HEK293 (cell line): ENCODE measurements at regions not wholly inside any gene's neighbourhood (a gene's known extent, or its start where the extent isn't known, plus 50 kb on each side); places are given as distances from the start of the nearest gene placed in this dataset.

ENCODE experiments used
- CTCF ChIA-PET: fragments of 350-600 bp; formaldehyde crosslinking; extraction: SDS; loops from one replicate; lab custom pipeline; 2021; ENCODE audit warnings: antibody characterized with exemption; lab: Yijun Ruan, JAX
- POLR2A ChIA-PET: fragments of 300-600 bp; formaldehyde crosslinking; extraction: SDS; loops from one replicate; lab custom pipeline; 2020; ENCODE audit warnings: antibody characterized with exemption, inconsistent platforms; lab: Yijun Ruan, JAX
- H3K27ac ChIP-seq: fragments of 200-500 bp; sonication (Bioruptor generic); 2 replicates; pipeline ENCODE4 v1.5.1; 2014; ENCODE audit warnings: low read depth, low read length, control low read depth, inconsistent platforms; ENCODE audit errors: extremely low read depth
- H3K36me3 ChIP-seq, 2 experiments: fragments of 200-500 bp in 1 of 2; sonication (Bioruptor generic) in 1 of 2; 1 replicate in 1 of 2; 2 replicates in 1 of 2; pipeline ENCODE4 v1.5.1; 2014 to 2017; ENCODE audit warnings: inconsistent platforms in 2 of 2, low read length in 2 of 2; ENCODE audit not compliant: control insufficient read depth in 2 of 2, insufficient read depth in 1 of 2
- H3K4me1 ChIP-seq: fragments of 200-500 bp; sonication (Bioruptor generic); 2 replicates; pipeline ENCODE4 v1.5.1; 2014; ENCODE audit warnings: mild to moderate bottlenecking, low read length, inconsistent platforms; ENCODE audit not compliant: control insufficient read depth, insufficient read depth
- H3K4me3 ChIP-seq: 2 replicates; pipeline ENCODE4 v1.5.1; 2011; ENCODE audit warnings: low read depth, mild to moderate bottlenecking, control low read depth, low read length, moderate library complexity
- H3K9me3 ChIP-seq: fragments of 200-500 bp; sonication (Bioruptor generic); 2 replicates; pipeline ENCODE4 v1.5.1; 2014; ENCODE audit warnings: low read depth, low read length, inconsistent platforms; ENCODE audit not compliant: control insufficient read depth, insufficient read depth
- PRDM2 ChIP-seq: fragments of 450-650 bp; formaldehyde crosslinking; IDR thresholded peaks from 2 replicates; pipeline ENCODE4 v1.5.1; 2016; ENCODE audit warnings: missing biosample characterization, missing genetic modification characterization, borderline replicate concordance
- ZBTB11 ChIP-seq: fragments of 450-650 bp; formaldehyde crosslinking; conservative IDR thresholded peaks from 2 replicates; pipeline ENCODE4 v1.5.1; 2016; ENCODE audit warnings: low read depth, missing biosample characterization, missing genetic modification characterization
- ZBTB7A ChIP-seq: fragments of 450-650 bp; formaldehyde crosslinking; IDR thresholded peaks from 2 replicates; pipeline ENCODE4 v1.5.1; 2016; ENCODE audit warnings: low read depth, missing biosample characterization, missing genetic modification characterization
- ZNF10 ChIP-seq: fragments of 450-650 bp; formaldehyde crosslinking; IDR thresholded peaks from 2 replicates; pipeline ENCODE4 v1.5.1; 2017; ENCODE audit warnings: missing biosample characterization, missing genetic modification characterization
- ZNF114 ChIP-seq: fragments of 450-650 bp; formaldehyde crosslinking; IDR thresholded peaks from 2 replicates; pipeline ENCODE4 v1.5.0; 2017; ENCODE audit warnings: missing biosample characterization, missing genetic modification characterization
- ZNF140 ChIP-seq: fragments of 450-650 bp; formaldehyde crosslinking; IDR thresholded peaks from 2 replicates; pipeline ENCODE4 v1.5.1; 2016; ENCODE audit warnings: missing biosample characterization, missing genetic modification characterization
- ZNF26 ChIP-seq: fragments of 450-650 bp; formaldehyde crosslinking; IDR thresholded peaks from 2 replicates; pipeline ENCODE4 v1.5.1; 2016; ENCODE audit warnings: missing biosample characterization, missing genetic modification characterization
- ZNF280D ChIP-seq: fragments of 450-650 bp; formaldehyde crosslinking; IDR thresholded peaks from 2 replicates; pipeline ENCODE4 v1.5.1; 2016; ENCODE audit warnings: missing biosample characterization, missing genetic modification characterization
- ZNF354C ChIP-seq: fragments of 450-650 bp; formaldehyde crosslinking; IDR thresholded peaks from 2 replicates; pipeline ENCODE4 v1.5.1; 2016; ENCODE audit warnings: missing biosample characterization, missing genetic modification characterization, low read depth, borderline replicate concordance
- ZNF37A ChIP-seq: fragments of 450-650 bp; IDR thresholded peaks from 2 replicates; pipeline ENCODE4 v1.5.1; 2018; ENCODE audit warnings: missing biosample characterization, missing genetic modification characterization
- ZNF394 ChIP-seq: fragments of 450-650 bp; formaldehyde crosslinking; IDR thresholded peaks from 2 replicates; pipeline ENCODE4 v1.5.1; 2016; ENCODE audit warnings: missing biosample characterization, missing genetic modification characterization, mild to moderate bottlenecking, moderate library complexity, borderline replicate concordance
- ZNF433 ChIP-seq: fragments of 450-650 bp; formaldehyde crosslinking; IDR thresholded peaks from 2 replicates; pipeline ENCODE4 v1.5.1; 2016; ENCODE audit warnings: missing biosample characterization, missing genetic modification characterization, low read depth
- ZNF645 ChIP-seq: fragments of 450-650 bp; formaldehyde crosslinking; IDR thresholded peaks from 2 replicates; pipeline ENCODE4; 2016; ENCODE audit warnings: missing biosample characterization, missing genetic modification characterization
- ZSCAN18 ChIP-seq: fragments of 450-650 bp; formaldehyde crosslinking; IDR thresholded peaks from 2 replicates; pipeline ENCODE4 v1.5.1; 2016; ENCODE audit warnings: missing biosample characterization, missing genetic modification characterization
- ZSCAN30 ChIP-seq: fragments of 450-650 bp; IDR thresholded peaks from 2 replicates; pipeline ENCODE4 v1.5.1; 2018; ENCODE audit warnings: missing biosample characterization, mild to moderate bottlenecking, missing genetic modification characterization, moderate library complexity

- TF ChIP-seq ZBTB11 (tag by site-specific recombination) (no peak), ZNF140 (tag by site-specific recombination) (no peak), ZNF10 (tag by site-specific recombination) (no peak), ZSCAN18 (tag by site-specific recombination) (no peak)
Observed at GRCh38 chr5:2657151-2657550, 94.3 kb downstream of the IRX2 start (continued).

GRCh38 chr5:2656206-2656605, 95.3 kb downstream of the IRX2 start:
- Histone ChIP-seq H3K27ac (no peak overlapping the region), H3K4me3 (no peak overlapping the region), H3K4me1 (no peaks in the 10 kb centered on the region), H3K9me3 (no peaks in the 10 kb centered on the region), H3K36me3 (no peaks in the 10 kb centered on the region)
- POLR2A ChIA-PET = no interaction called here
- CTCF ChIA-PET = no interaction called here
- TF ChIP-seq ZNF433 (tag by site-specific recombination) (no peak), ZNF394 (tag by site-specific recombination) (no peak), ZNF645 (no peak)

- CTCF ChIA-PET = no interaction called here
- Histone ChIP-seq H3K9me3 (no peaks in the 10 kb centered on the region), H3K27ac (no peak overlapping the region)
- no peak for TF ChIP-seq ZNF37A (tag by site-specific recombination)
- TF ChIP-seq ZNF114 (tag by site-specific recombination) = no peak
- TF ChIP-seq ZBTB7A (tag by site-specific recombination) = no peak
- TF ChIP-seq ZNF354C (tag by site-specific recombination) = no peak
- TF ChIP-seq ZNF26 (tag by site-specific recombination) = no peak
- TF ChIP-seq PRDM2 (tag by site-specific recombination) = no peak
- no peak for TF ChIP-seq ZNF280D (tag by site-specific recombination)
- no peak for TF ChIP-seq ZSCAN30
- TF ChIP-seq ZNF140 (tag by site-specific recombination) = no peak
- TF ChIP-seq, all 188 proteins: peak for 0
- no peaks in the 10 kb centered on the region for H3K4me1 ChIP-seq
- no peaks in the 10 kb centered on the region for H3K36me3 ChIP-seq
- POLR2A ChIA-PET = no interaction called here
- H3K4me3 ChIP-seq = no peak overlapping the region
Observed at GRCh38 chr5:2653991-2654390, 97.5 kb downstream of the IRX2 start.
